ENCODE measurements at regions not wholly inside any gene's neighbourhood (a gene's known extent, or its start where the extent isn't known, plus 50 kb on each side); places are given as distances from the start of the nearest gene placed in this dataset.

GRCh38 chr9:120107138-120107537 lies 472.8 kb downstream of the CDK5RAP2 start:
- no peak for DNase-seq

GRCh38 chr9:120104771-120105170 lies 475.2 kb downstream of the CDK5RAP2 start:
- no peak for DNase-seq

- DNase-seq, result no peak
Measured at GRCh38 chr9:120100595-120100994, 479.4 kb downstream of the CDK5RAP2 start.

- DNase-seq, result no peak
Measured at GRCh38 chr9:120099065-120099464, 480.9 kb downstream of the CDK5RAP2 start.

GRCh38 chr9:120098584-120098983 lies 481.4 kb downstream of the CDK5RAP2 start:
- DNase-seq, result no peak

GRCh38 chr9:120091206-120091605 lies 488.8 kb downstream of the CDK5RAP2 start:
- no peak for DNase-seq

GRCh38 chr9:120080849-120081248 lies 499.1 kb downstream of the CDK5RAP2 start:
- no peak for DNase-seq

- DNase-seq, result no peak
Measured at GRCh38 chr9:120078112-120078511, 501.9 kb downstream of the CDK5RAP2 start.

- DNase-seq, result no peak
Measured at GRCh38 chr9:120071760-120072159, 508.2 kb downstream of the CDK5RAP2 start.

GRCh38 chr9:120066315-120066714 lies 513.7 kb downstream of the CDK5RAP2 start:
- no peak for DNase-seq

- no peak for DNase-seq
Measured at GRCh38 chr9:120065151-120065550, 514.8 kb downstream of the CDK5RAP2 start.

- DNase-seq, result no peak
Measured at GRCh38 chr9:120045011-120045410, 535.0 kb downstream of the CDK5RAP2 start.

- no peak for DNase-seq
Measured at GRCh38 chr9:120043448-120043847, 536.5 kb downstream of the CDK5RAP2 start.

- no peak for DNase-seq
Measured at GRCh38 chr9:120040896-120041295, 539.1 kb downstream of the CDK5RAP2 start.

- no peak for DNase-seq
Measured at GRCh38 chr9:120038342-120038741, 541.6 kb downstream of the CDK5RAP2 start.

- no peak for DNase-seq
Measured at GRCh38 chr9:120032639-120033038, 547.3 kb downstream of the CDK5RAP2 start.

GRCh38 chr9:120030847-120031246 lies 549.1 kb downstream of the CDK5RAP2 start:
- no peak for DNase-seq

- DNase-seq, result no peak
Measured at GRCh38 chr9:120018550-120018949, 561.4 kb downstream of the CDK5RAP2 start.

GRCh38 chr9:120018037-120018436 lies 561.9 kb downstream of the CDK5RAP2 start:
- DNase-seq, result no peak

- DNase-seq, result no peak
Measured at GRCh38 chr9:120016231-120016630, 563.7 kb downstream of the CDK5RAP2 start.

- DNase-seq, result no peak
Measured at GRCh38 chr9:120014796-120015195, 565.2 kb downstream of the CDK5RAP2 start.

GRCh38 chr9:120009856-120010255 lies 570.1 kb downstream of the CDK5RAP2 start:
- DNase-seq, result no peak

GRCh38 chr9:120001536-120001935 lies 578.4 kb downstream of the CDK5RAP2 start:
- no peak for DNase-seq

- DNase-seq, result no peak
Measured at GRCh38 chr9:119998614-119999013, 581.4 kb downstream of the CDK5RAP2 start.

GRCh38 chr9:119991797-119992196 lies 588.2 kb downstream of the CDK5RAP2 start:
- DNase-seq, result no peak

- DNase-seq, result no peak
Measured at GRCh38 chr9:119986713-119987112, 593.3 kb downstream of the CDK5RAP2 start.

All from activated naive CD4-positive, alpha-beta T cell (primary cell).